ENCODE measurements at regions not wholly inside any gene's neighbourhood (a gene's known extent, or its start where the extent isn't known, plus 50 kb on each side); places are given as distances from the start of the nearest gene placed in this dataset.

GRCh38 chr16:13772782-13773181, 147.2 kb upstream of the ERCC4 start:
- TF ChIP-seq ZFX (IDR thresholded peaks at IDR 0.05) = no peak
- no peak for TF ChIP-seq POLR2A (IDR thresholded peaks at IDR 0.05; ENCODE audit: borderline replicate concordance, extremely low read depth, insufficient read depth, insufficient read length)
- TF ChIP-seq TCF7L2 (IDR thresholded peaks at IDR 0.05; ENCODE audit: borderline replicate concordance, extremely low read depth, insufficient read depth, insufficient read length) = no peak
- TF ChIP-seq EZH2 (IDR thresholded peaks at IDR 0.05) = no peak
- TF ChIP-seq REST (IDR thresholded peaks at IDR 0.05; ENCODE audit: low read depth) = no peak
- TF ChIP-seq POLR2AphosphoS5 (IDR thresholded peaks at IDR 0.05; ENCODE audit: low read depth, low read length) = no peak
- TF ChIP-seq CTCF (IDR thresholded peaks at IDR 0.05 in 2 of 3, conservative IDR thresholded peaks at IDR 0.05 in 1 of 3; ENCODE audit: borderline replicate concordance in 1 of 3, insufficient read depth in 1 of 3, low read depth in 2 of 3, low read length in 2 of 3) = no peak
- TF ChIP-seq MAX (IDR thresholded peaks at IDR 0.05) = no peak
- no peak for TF ChIP-seq SP1 (IDR thresholded peaks at IDR 0.05; ENCODE audit: low read depth)
- no peak for TF ChIP-seq EZH2phosphoT487 (IDR thresholded peaks at IDR 0.05; ENCODE audit: borderline replicate concordance)
- TF ChIP-seq RAD21 (IDR thresholded peaks at IDR 0.05; ENCODE audit: low read depth) = no peak
- TF ChIP-seq EGR1 (IDR thresholded peaks at IDR 0.05; ENCODE audit: low read depth) = no peak
